Mucosa of stomach (tissue), 1 donor: ENCODE measurements at regions not wholly inside any gene's neighbourhood (a gene's known extent, or its start where the extent isn't known, plus 50 kb on each side); places are given as distances from the start of the nearest gene placed in this dataset.

Experiments used
- H3K27me3 ChIP-seq: one replicate; pipeline ENCODE4 v1.7.0; 2013; ENCODE audit warnings: mild to moderate bottlenecking, low read length; ENCODE audit not compliant: control insufficient read depth, insufficient read depth
- H3K36me3 ChIP-seq: one replicate; pipeline ENCODE4 v1.7.0; 2013; ENCODE audit warnings: low read length; ENCODE audit not compliant: control insufficient read depth, insufficient read depth
- H3K4me1 ChIP-seq: one replicate; pipeline ENCODE4 v1.7.0; 2013; ENCODE audit warnings: mild to moderate bottlenecking, low read length; ENCODE audit not compliant: control insufficient read depth, insufficient read depth
- H3K4me3 ChIP-seq: one replicate; pipeline ENCODE4 v1.7.0; 2013; ENCODE audit warnings: low read length
- H3K9ac ChIP-seq: one replicate; pipeline ENCODE4 v1.7.0; 2013; ENCODE audit warnings: mild to moderate bottlenecking, low read length, moderate library complexity
- H3K9me3 ChIP-seq: one replicate; pipeline ENCODE4 v1.7.0; 2013; ENCODE audit warnings: mild to moderate bottlenecking, low read length, moderate library complexity; ENCODE audit not compliant: control insufficient read depth
- donor health status: Pancreatic carcinoma.

- no peaks in the 10 kb centered on the region for H3K36me3 ChIP-seq
Observed at GRCh38 chr16:65657071-65657494, 535.2 kb upstream of the CDH11 start.

GRCh38 chr16:65655802-65656201 is 533.9 kb upstream of the CDH11 start:
- H3K9ac ChIP-seq, result no peak overlapping the region
- no peaks in the 10 kb centered on the region for H3K4me1 ChIP-seq
- H3K9me3 ChIP-seq, result no peaks in the 10 kb centered on the region
- no peak overlapping the region for H3K4me3 ChIP-seq
- no peaks in the 10 kb centered on the region for H3K36me3 ChIP-seq
- H3K27me3 ChIP-seq, result no peaks in the 10 kb centered on the region

More at GRCh38 chr16:65657071-65657494, 535.2 kb upstream of the CDH11 start:
- no peaks in the 10 kb centered on the region for H3K9me3 ChIP-seq
- H3K4me1 ChIP-seq, result no peaks in the 10 kb centered on the region
- no peak overlapping the region for H3K9ac ChIP-seq
- H3K4me3 ChIP-seq, result no peak overlapping the region
- H3K27me3 ChIP-seq, result no peaks in the 10 kb centered on the region

- no peak overlapping the region for H3K4me3 ChIP-seq
- H3K27me3 ChIP-seq, result no peaks in the 10 kb centered on the region
- no peaks in the 10 kb centered on the region for H3K36me3 ChIP-seq
- H3K9ac ChIP-seq, result no peak overlapping the region
- H3K4me1 ChIP-seq, result no peaks in the 10 kb centered on the region
- H3K9me3 ChIP-seq, result no peaks in the 10 kb centered on the region
Observed at GRCh38 chr16:65648101-65648500, 526.2 kb upstream of the CDH11 start.

- no peaks in the 10 kb centered on the region for H3K9me3 ChIP-seq
Observed at GRCh38 chr16:65644821-65645220, 523.0 kb upstream of the CDH11 start.

GRCh38 chr16:65641762-65642289 is 520.0 kb upstream of the CDH11 start:
- Histone ChIP-seq H3K9me3 (no peaks in the 10 kb centered on the region), H3K36me3 (no peaks in the 10 kb centered on the region), H3K4me1 (no peaks in the 10 kb centered on the region), H3K9ac (no peak overlapping the region), H3K4me3 (no peak overlapping the region), H3K27me3 (no peaks in the 10 kb centered on the region)

More at GRCh38 chr16:65644821-65645220, 523.0 kb upstream of the CDH11 start:
- Histone ChIP-seq H3K9ac (no peak overlapping the region), H3K4me1 (no peaks in the 10 kb centered on the region), H3K36me3 (no peaks in the 10 kb centered on the region), H3K4me3 (no peak overlapping the region), H3K27me3 (no peaks in the 10 kb centered on the region)

GRCh38 chr16:65641049-65641761 is 519.3 kb upstream of the CDH11 start:
- Histone ChIP-seq H3K4me3 (no peak overlapping the region), H3K36me3 (no peaks in the 10 kb centered on the region), H3K4me1 (no peaks in the 10 kb centered on the region), H3K9me3 (no peaks in the 10 kb centered on the region), H3K9ac (no peak overlapping the region), H3K27me3 (no peaks in the 10 kb centered on the region)

- Histone ChIP-seq H3K27me3 (no peaks in the 10 kb centered on the region), H3K36me3 (no peaks in the 10 kb centered on the region), H3K4me3 (no peak overlapping the region), H3K4me1 (no peaks in the 10 kb centered on the region), H3K9me3 (no peaks in the 10 kb centered on the region), H3K9ac (no peak overlapping the region)
Observed at GRCh38 chr16:65634833-65635232, 513.0 kb upstream of the CDH11 start.

- Histone ChIP-seq H3K4me1 (no peaks in the 10 kb centered on the region), H3K36me3 (no peaks in the 10 kb centered on the region), H3K4me3 (no peak overlapping the region), H3K27me3 (no peaks in the 10 kb centered on the region), H3K9ac (no peak overlapping the region), H3K9me3 (no peaks in the 10 kb centered on the region)
Observed at GRCh38 chr16:65634291-65634690, 512.4 kb upstream of the CDH11 start.

- H3K27me3 ChIP-seq, result no peaks in the 10 kb centered on the region
- no peaks in the 10 kb centered on the region for H3K4me1 ChIP-seq
- no peaks in the 10 kb centered on the region for H3K36me3 ChIP-seq
- no peak overlapping the region for H3K9ac ChIP-seq
- no peaks in the 10 kb centered on the region for H3K9me3 ChIP-seq
- H3K4me3 ChIP-seq, result no peak overlapping the region
Observed at GRCh38 chr16:65624666-65625065, 502.8 kb upstream of the CDH11 start.

- H3K4me3 ChIP-seq, result no peak overlapping the region
- H3K27me3 ChIP-seq, result no peaks in the 10 kb centered on the region
- H3K9me3 ChIP-seq, result no peaks in the 10 kb centered on the region
- H3K9ac ChIP-seq, result no peak overlapping the region
- no peaks in the 10 kb centered on the region for H3K36me3 ChIP-seq
- H3K4me1 ChIP-seq, result no peaks in the 10 kb centered on the region
Observed at GRCh38 chr16:65624229-65624628, 502.4 kb upstream of the CDH11 start.

GRCh38 chr16:65622871-65623270 is 501.0 kb upstream of the CDH11 start:
- Histone ChIP-seq H3K9me3 (no peaks in the 10 kb centered on the region), H3K4me3 (no peak overlapping the region), H3K27me3 (no peaks in the 10 kb centered on the region), H3K4me1 (no peaks in the 10 kb centered on the region), H3K36me3 (no peaks in the 10 kb centered on the region), H3K9ac (no peak overlapping the region)

- Histone ChIP-seq H3K9me3 (no peaks in the 10 kb centered on the region), H3K27me3 (no peaks in the 10 kb centered on the region), H3K9ac (no peak overlapping the region)
Observed at GRCh38 chr16:65622151-65622550, 500.3 kb upstream of the CDH11 start.

More at GRCh38 chr16:65622151-65622550, 500.3 kb upstream of the CDH11 start:
- Histone ChIP-seq H3K4me3 (no peak overlapping the region), H3K36me3 (no peaks in the 10 kb centered on the region), H3K4me1 (no peaks in the 10 kb centered on the region)
